ENCODE measurements at regions not wholly inside any gene's neighbourhood (a gene's known extent, or its start where the extent isn't known, plus 50 kb on each side); places are given as distances from the start of the nearest gene placed in this dataset.
"Not testable (repeated sequence)": the region's sequence is repeated elsewhere in the genome, so short reads cannot be mapped to it uniquely, and the experiment has no call there.

DNA sequence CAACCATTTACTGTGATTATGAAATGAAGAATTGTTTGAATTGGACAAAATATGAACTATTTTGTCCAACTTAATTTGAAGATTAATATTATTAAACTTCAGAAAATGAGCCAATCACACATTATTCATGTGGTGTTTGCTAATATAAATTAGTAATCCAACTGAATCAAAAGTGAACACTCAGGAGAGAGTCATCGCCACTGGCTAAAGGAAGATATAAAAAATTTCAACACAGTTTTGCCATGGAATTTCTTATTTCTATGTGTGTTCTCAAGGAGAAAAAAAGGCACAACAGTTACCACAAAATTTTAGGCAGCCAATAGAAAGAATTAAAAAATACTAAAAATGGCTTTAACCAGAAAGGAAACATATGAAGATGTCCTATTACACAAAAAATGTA is 2683.8 kb downstream of the PCDH9 start:
- no peak for DNase-seq (ENCODE audit: low read depth in 2 of 2)

- no peak for DNase-seq (ENCODE audit: low read depth in 2 of 2)
These were observed 2689.2 kb downstream of the PCDH9 start for GRCh38 chr13:64540976-64541375.

- no peak for DNase-seq (ENCODE audit: low read depth in 2 of 2)
These were observed 2689.7 kb downstream of the PCDH9 start for GRCh38 chr13:64540468-64540867.

DNA sequence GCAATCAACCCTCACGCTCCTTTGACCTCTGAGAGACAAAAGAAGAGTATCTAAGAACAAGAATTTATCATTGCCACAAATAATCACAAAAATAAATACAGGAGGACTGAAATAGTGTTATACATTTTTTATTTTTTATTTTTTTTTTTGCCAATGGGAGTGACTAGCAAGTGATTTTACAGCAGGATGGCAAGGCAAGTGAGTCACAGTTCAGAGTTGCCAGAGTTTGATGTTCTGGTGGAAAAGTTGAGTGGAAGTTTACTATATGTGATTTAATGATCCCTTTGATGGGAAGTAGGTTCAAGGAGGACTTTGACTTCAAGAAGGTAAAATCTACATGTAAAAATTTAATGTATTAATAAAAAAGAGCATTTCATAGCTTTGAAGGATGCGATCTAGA is 2691.4 kb downstream of the PCDH9 start:
- DNase-seq (ENCODE audit: low read depth in 2 of 2): no peak

DNA sequence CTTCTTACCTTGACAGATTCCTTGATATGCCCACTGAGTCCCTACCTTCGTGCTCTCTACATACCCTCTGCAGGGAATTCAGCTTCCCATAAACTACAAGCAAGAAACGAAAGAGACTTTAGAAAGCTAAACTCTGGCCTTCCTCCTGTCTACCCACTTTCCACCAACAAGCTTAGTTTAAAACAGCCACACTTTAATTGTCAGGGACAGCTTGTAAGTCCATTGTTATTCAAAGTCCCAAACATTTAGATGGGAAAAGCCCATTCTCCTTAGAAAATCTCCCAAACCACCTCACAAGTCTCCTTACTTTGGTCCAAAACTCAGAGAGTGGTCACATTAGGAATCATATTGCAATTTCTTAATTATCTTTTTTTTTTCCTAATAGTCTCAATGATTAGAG is 2695.8 kb downstream of the PCDH9 start:
- no peak for DNase-seq (ENCODE audit: low read depth in 2 of 2)

DNA sequence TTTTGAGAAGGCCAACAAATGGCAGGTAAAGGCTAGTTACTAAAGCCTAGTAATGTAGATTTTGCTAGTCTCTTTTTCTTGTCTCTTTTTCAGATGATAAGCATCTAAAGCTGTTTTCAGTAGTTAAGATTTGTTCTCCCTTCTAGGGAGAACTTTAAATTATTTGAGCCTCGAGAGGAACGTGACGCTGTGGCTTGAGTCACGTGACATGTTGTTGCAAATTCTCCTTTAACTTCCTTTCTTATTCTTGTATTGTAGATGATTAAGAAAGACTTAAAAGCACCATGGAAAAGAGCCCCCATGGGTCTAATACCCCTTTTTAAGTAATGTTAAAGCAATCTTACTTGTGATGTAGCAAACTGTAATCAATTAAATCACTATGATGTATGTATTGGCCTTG is 2698.7 kb downstream of the PCDH9 start:
- no peak for DNase-seq (ENCODE audit: low read depth in 2 of 2)

GRCh38 chr13:64529874-64530485 is 2700.2 kb downstream of the PCDH9 start:
- no peak for DNase-seq (ENCODE audit: low read depth in 2 of 2)

DNA sequence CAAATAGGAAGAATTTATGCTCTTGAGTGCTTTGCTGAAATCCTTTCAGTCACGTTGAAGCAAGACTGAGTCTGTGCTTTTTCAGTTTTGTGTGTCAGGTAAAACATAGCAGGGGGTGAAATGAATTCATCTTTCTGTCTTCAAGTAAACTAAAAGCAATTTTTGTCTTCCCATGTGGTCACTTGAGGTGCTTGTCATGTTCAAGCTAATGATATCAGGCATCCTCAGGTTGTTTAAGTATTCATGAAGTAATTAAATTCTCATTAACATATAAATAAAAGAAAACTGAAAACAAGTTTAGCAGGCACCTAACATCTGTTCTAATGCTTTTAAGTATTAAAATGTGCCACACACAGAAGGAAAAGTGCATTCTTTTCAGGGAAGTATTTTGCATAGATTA is 2701.3 kb downstream of the PCDH9 start:
- DNase-seq (ENCODE audit: low read depth in 2 of 2): no peak

GRCh38 chr13:64527561-64527960 is 2702.6 kb downstream of the PCDH9 start:
- no peak for DNase-seq (ENCODE audit: low read depth in 2 of 2)

GRCh38 chr13:64525687-64526086 is 2704.4 kb downstream of the PCDH9 start:
- DNase-seq (ENCODE audit: low read depth in 2 of 2): no peak

- no peak for DNase-seq (ENCODE audit: low read depth in 2 of 2)
These were observed 2719.4 kb downstream of the PCDH9 start for GRCh38 chr13:64510747-64511146.

DNA sequence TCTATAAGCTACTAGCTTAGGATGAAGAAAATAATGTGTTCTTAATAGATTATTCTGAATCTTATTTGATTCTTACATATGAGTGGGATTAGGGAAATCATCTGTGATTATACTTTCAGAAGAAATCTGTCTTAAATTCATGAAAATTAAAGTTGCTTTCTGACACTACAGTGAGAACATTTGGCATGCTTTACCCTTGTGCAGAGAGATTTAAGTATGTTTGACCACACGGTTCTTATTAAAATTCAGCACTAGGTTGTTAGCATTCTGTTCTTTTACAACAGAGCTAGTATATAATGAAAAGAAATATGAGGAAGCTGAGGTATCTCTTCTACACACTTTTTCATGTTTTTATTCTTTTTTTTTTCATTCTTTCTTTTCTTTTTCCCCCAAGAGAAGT is 2723.9 kb downstream of the PCDH9 start:
- peak; percentile 30 to 34 for DNase-seq (ENCODE audit: low read depth in 2 of 2)

DNA sequence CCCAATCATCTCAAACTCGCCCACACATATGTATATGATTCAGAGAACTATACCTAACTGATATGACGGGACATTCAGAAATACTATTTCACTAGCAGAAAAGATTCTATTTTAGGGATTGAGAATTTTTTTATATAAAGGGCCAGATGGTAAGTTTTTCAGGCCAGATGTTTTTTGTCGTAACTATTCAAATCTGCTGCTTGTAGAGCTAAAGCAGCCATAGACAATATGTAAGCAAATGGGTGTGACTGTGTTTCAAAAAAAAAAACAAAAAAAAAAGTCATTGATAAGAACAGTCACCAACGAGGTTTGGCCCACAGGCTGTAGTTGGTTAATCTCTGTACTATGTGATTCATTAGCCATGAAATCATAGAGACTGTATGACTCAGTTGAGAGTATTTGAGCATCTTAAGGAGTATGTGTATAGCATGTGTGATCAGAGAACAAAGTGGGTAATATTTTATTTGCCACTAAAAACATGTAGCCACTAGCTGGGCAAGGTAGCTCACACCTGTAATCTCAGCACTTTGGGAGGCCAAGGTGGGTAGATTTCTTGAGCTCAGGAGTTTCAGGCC is 2724.7 kb downstream of the PCDH9 start:
- DNase-seq (ENCODE audit: low read depth in 2 of 2): peak; percentile 28 to 32

GRCh38 chr13:64488731-64489130 is 2741.4 kb downstream of the PCDH9 start:
- DNase-seq (ENCODE audit: low read depth in 2 of 2): no peak

GRCh38 chr13:64482373-64482772 is 2747.8 kb downstream of the PCDH9 start:
- DNase-seq (ENCODE audit: low read depth in 2 of 2): no peak

- DNase-seq (ENCODE audit: low read depth in 2 of 2): peak in 1 of 2 experiments; percentile 18
These were observed 2749.5 kb downstream of the PCDH9 start for GRCh38 chr13:64480672-64481071.

GRCh38 chr13:64480211-64480610 is 2749.9 kb downstream of the PCDH9 start:
- no peak for DNase-seq (ENCODE audit: low read depth in 2 of 2)

DNA sequence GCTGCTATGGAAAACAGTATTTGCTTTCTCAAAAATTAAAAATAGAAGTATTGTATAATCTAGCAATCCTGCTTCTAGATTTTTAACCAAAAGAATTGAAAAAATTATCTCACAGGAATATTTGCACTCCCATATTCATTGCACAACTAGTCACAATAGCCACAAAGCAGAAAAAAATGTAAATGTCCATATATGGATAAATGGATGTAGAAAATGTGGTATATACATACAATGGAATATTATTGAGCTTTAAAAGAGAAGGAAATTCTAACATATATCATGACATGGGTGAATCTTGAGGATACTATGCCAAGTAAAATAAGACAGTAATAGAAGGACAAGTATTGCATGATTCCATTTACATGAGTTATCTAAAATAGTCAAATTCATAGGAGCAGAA is 2753.0 kb downstream of the PCDH9 start:
- peak in 1 of 2 experiments; percentile 12 for DNase-seq (ENCODE audit: low read depth in 2 of 2)

DNA sequence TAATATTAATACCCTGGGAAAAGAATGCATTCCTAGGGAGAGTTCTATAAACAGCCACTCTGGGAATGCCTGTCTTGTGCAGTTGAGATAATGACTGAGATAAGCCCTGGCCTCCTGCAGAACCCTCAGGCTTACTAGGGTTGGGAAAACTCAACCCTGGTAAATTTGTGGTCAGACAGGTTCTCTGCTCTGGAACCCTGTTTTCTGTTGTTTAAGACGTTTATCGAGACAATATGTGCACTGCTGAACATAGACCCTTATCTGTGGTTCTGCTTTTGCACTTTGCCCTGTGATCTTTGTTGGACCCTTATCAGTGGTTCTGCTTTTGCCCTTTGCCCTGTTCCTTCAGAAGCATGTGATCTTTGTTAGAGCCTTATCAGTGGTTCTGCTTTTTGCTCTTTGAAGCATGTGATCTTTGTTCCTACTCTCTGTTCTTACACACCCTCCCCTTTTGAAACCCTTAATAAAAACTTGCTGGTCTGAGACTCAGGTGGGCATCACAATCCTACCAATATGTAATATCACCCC is 2754.0 kb downstream of the PCDH9 start:
- DNase-seq (ENCODE audit: low read depth in 2 of 2): not testable (repeated sequence)

DNA sequence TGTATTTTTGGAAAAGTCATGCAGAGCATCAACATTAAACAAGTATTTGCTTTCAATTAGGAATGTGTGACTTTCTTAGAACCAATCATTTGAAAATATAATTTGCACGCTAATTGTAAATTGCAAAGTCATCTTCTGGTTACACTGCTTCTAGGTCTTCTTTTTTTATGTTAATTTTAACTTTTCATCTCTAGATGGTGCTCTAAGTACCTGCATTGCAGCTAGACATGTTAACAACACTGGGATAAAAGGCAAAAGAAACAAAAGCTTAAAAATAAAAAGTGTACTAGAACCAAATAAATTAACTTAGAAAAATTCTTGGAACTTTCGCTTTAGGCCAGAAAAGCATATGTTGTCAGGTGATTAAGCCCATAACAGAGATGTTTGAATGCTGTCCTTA is 2758.2 kb downstream of the PCDH9 start:
- DNase-seq (ENCODE audit: low read depth in 2 of 2): peak; percentile 48 to 53

- no peak for DNase-seq (ENCODE audit: low read depth in 2 of 2)
These were observed 2759.4 kb downstream of the PCDH9 start for GRCh38 chr13:64470751-64471150.

DNA sequence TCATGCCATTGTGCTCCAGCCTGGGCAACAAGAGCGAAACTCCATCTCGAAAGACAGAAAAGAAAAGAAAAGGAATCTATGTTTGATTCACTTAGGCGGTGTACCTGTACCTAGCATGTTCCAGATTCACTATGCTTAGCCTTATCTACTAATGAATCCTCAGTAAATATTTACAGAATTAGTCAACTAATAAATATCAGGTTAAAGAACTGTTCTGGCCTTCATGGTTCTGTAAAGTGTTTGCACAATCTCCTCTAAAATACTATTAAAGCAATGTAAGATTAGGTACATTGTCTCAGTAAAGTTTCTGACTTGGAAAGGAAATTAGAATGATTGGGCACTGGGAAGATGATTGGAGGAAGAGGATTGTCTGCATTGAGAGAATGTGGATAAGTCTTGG is 2770.4 kb downstream of the PCDH9 start:
- DNase-seq (ENCODE audit: low read depth in 2 of 2): no peak

DNA sequence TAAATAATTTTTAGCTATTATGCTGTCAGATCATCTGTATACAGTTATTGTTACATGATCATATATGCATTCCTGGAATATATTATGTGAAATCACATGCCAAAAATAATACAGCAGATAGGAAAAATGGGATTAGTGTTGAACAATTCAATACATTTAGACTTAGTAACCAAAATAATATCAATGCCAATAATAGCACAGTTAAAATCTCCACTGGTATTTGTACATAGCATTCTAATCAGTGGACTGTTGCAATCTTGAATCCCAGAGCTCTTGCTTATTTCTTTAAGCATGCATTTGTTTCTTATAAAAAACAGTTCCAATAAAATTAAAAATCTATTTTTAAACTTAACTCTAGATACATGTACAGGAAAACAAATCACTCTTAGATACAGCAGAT is 2772.2 kb downstream of the PCDH9 start:
- DNase-seq (ENCODE audit: low read depth in 2 of 2): peak; percentile 52 to 64

GRCh38 chr13:64455124-64455523 is 2775.0 kb downstream of the PCDH9 start:
- DNase-seq (ENCODE audit: low read depth in 2 of 2): no peak

Measured in fibroblast of skin of left quadriceps (primary cell).